ENCODE measurements at regions not wholly inside any gene's neighbourhood (a gene's known extent, or its start where the extent isn't known, plus 50 kb on each side); places are given as distances from the start of the nearest gene placed in this dataset.

GRCh38 chr4:83839615-83840014 lies 303.7 kb downstream of the GPAT3 start:
- TF ChIP-seq CTCF (IDR thresholded peaks at IDR 0.05), result no peak
- Mint-ChIP-seq H3K27me3 (ENCODE audit: unreplicated experiment) (no peaks in the 10 kb centered on the region), H3K27ac (ENCODE audit: unreplicated experiment) (no peak overlapping the region), H3K4me3 (ENCODE audit: unreplicated experiment) (no peak overlapping the region), H3K9me3 (ENCODE audit: unreplicated experiment) (no peaks in the 10 kb centered on the region), H3K4me1 (ENCODE audit: unreplicated experiment) (no peaks in the 10 kb centered on the region), H3K36me3 (ENCODE audit: unreplicated experiment) (no peaks in the 10 kb centered on the region)
- DNase-seq (ENCODE audit: extremely low spot score, unreplicated experiment), result no peak

- Mint-ChIP-seq H3K36me3 (ENCODE audit: unreplicated experiment) (no peaks in the 10 kb centered on the region), H3K4me1 (ENCODE audit: unreplicated experiment) (no peaks in the 10 kb centered on the region), H3K27me3 (ENCODE audit: unreplicated experiment) (no peaks in the 10 kb centered on the region), H3K27ac (ENCODE audit: unreplicated experiment) (no peak overlapping the region), H3K4me3 (ENCODE audit: unreplicated experiment) (no peak overlapping the region), H3K9me3 (ENCODE audit: unreplicated experiment) (no peaks in the 10 kb centered on the region)
- no peak for DNase-seq (ENCODE audit: extremely low spot score, unreplicated experiment)
- no peak for TF ChIP-seq CTCF (IDR thresholded peaks at IDR 0.05)
These were observed 301.9 kb downstream of the GPAT3 start for GRCh38 chr4:83837614-83838308.

GRCh38 chr4:83833920-83834319 lies 298.0 kb downstream of the GPAT3 start:
- no peak overlapping the region for H3K4me3 Mint-ChIP-seq (ENCODE audit: unreplicated experiment)
- H3K4me1 Mint-ChIP-seq (ENCODE audit: unreplicated experiment), result no peaks in the 10 kb centered on the region
- no peak for DNase-seq (ENCODE audit: extremely low spot score, unreplicated experiment)
- no peak for TF ChIP-seq CTCF (IDR thresholded peaks at IDR 0.05)
- H3K36me3 Mint-ChIP-seq (ENCODE audit: unreplicated experiment), result no peaks in the 10 kb centered on the region
- H3K27me3 Mint-ChIP-seq (ENCODE audit: unreplicated experiment), result no peaks in the 10 kb centered on the region
- no peaks in the 10 kb centered on the region for H3K9me3 Mint-ChIP-seq (ENCODE audit: unreplicated experiment)
- no peak overlapping the region for H3K27ac Mint-ChIP-seq (ENCODE audit: unreplicated experiment)

GRCh38 chr4:83832110-83832825 lies 296.4 kb downstream of the GPAT3 start:
- TF ChIP-seq CTCF (IDR thresholded peaks at IDR 0.05), result no peak
- DNase-seq (ENCODE audit: extremely low spot score, unreplicated experiment), result no peak
- Mint-ChIP-seq H3K4me3 (ENCODE audit: unreplicated experiment) (no peak overlapping the region), H3K36me3 (ENCODE audit: unreplicated experiment) (no peaks in the 10 kb centered on the region), H3K4me1 (ENCODE audit: unreplicated experiment) (no peaks in the 10 kb centered on the region), H3K27ac (ENCODE audit: unreplicated experiment) (no peak overlapping the region), H3K27me3 (ENCODE audit: unreplicated experiment) (no peaks in the 10 kb centered on the region), H3K9me3 (ENCODE audit: unreplicated experiment) (no peaks in the 10 kb centered on the region)

GRCh38 chr4:83831588-83831987 lies 295.7 kb downstream of the GPAT3 start:
- no peak for TF ChIP-seq CTCF (IDR thresholded peaks at IDR 0.05)
- Mint-ChIP-seq H3K27me3 (ENCODE audit: unreplicated experiment) (no peaks in the 10 kb centered on the region), H3K36me3 (ENCODE audit: unreplicated experiment) (no peaks in the 10 kb centered on the region), H3K4me1 (ENCODE audit: unreplicated experiment) (no peaks in the 10 kb centered on the region), H3K4me3 (ENCODE audit: unreplicated experiment) (no peak overlapping the region), H3K9me3 (ENCODE audit: unreplicated experiment) (no peaks in the 10 kb centered on the region), H3K27ac (ENCODE audit: unreplicated experiment) (no peak overlapping the region)
- DNase-seq (ENCODE audit: extremely low spot score, unreplicated experiment), result no peak
